ENCODE measurements at regions not wholly inside any gene's neighbourhood (a gene's known extent, or its start where the extent isn't known, plus 50 kb on each side); places are given as distances from the start of the nearest gene placed in this dataset.

DNA sequence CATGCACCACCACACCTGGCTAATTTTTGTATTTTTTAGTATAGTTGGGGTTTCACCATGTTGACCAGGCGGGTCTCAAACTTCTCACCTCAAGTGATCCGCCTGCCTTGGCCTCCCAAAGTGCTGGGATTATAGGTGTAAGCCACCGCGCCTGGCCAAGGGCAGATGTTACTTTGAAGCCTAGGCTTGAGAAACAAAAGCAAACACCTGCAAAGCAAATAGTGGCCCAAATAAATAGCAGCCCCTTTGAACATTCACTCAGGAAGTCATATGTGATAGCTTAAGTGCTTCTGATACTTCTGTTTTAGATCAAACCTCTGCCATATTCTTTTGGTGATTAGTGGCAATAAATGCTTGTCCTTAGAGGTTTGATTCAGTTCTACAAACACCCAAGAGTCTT is 404.5 kb upstream of the SMIM21 start:
- no peak for DNase-seq
- no peaks in the 10 kb centered on the region for H3K36me3 ChIP-seq
- H3K4me1 ChIP-seq, result peaks cover 0 to 7% (median 4%) of the 10 kb centered on the region in 4 donors
- H3K4me3 ChIP-seq, result no peak overlapping the region
- no peak for TF ChIP-seq EP300 (IDR thresholded peaks at IDR 0.05)
- TF ChIP-seq POLR2A (IDR thresholded peaks at IDR 0.05), result no peak
- TF ChIP-seq, protein P1, sequence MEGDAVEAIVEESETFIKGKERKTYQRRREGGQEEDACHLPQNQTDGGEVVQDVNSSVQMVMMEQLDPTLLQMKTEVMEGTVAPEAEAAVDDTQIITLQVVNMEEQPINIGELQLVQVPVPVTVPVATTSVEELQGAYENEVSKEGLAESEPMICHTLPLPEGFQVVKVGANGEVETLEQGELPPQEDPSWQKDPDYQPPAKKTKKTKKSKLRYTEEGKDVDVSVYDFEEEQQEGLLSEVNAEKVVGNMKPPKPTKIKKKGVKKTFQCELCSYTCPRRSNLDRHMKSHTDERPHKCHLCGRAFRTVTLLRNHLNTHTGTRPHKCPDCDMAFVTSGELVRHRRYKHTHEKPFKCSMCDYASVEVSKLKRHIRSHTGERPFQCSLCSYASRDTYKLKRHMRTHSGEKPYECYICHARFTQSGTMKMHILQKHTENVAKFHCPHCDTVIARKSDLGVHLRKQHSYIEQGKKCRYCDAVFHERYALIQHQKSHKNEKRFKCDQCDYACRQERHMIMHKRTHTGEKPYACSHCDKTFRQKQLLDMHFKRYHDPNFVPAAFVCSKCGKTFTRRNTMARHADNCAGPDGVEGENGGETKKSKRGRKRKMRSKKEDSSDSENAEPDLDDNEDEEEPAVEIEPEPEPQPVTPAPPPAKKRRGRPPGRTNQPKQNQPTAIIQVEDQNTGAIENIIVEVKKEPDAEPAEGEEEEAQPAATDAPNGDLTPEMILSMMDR (IDR thresholded peaks at IDR 0.05), result no peak
- TF ChIP-seq POLR2AphosphoS5 (IDR thresholded peaks at IDR 0.05), result no peak
- no peak for ATAC-seq (ENCODE audit: low FRiP score in 2 of 2)
- H3K9me3 ChIP-seq, result no peaks in the 10 kb centered on the region
- WGBS, 2 donors, result 90 to 91% methylated on average over 4 of the region's 4 CpGs
- no peak overlapping the region for H3K27ac ChIP-seq
- no peaks in the 10 kb centered on the region for H3K27me3 ChIP-seq

DNA sequence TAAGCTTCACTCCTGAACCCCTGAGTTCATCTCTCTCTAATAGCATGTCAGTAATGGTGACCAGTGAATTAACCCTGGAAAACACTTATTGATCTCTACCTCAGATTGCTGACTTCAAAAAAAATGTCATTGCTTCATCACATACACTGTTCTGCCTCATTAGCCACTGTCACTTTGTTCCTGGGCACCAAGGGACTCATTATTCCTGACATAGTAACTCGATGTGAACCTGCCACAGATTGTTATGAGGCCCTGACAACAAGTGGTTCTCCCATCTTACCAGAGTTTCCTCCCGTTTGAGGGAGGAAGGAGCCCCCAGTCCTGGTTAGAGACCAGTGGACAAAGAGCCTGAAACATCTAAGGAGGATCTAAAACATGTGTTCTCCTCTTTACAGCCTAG is 403.3 kb upstream of the SMIM21 start:
- Histone ChIP-seq H3K4me1 (peaks cover 0 to 7% (median 4%) of the 10 kb centered on the region in 4 donors), H3K27ac (no peak overlapping the region), H3K27me3 (no peaks in the 10 kb centered on the region), H3K36me3 (no peaks in the 10 kb centered on the region), H3K4me3 (no peak overlapping the region), H3K9me3 (no peaks in the 10 kb centered on the region)
- no peak for ATAC-seq (ENCODE audit: low FRiP score in 2 of 2)
- DNase-seq, result no peak
- TF ChIP-seq POLR2AphosphoS5 (IDR thresholded peaks at IDR 0.05) (no peak), EP300 (IDR thresholded peaks at IDR 0.05) (no peak), POLR2A (IDR thresholded peaks at IDR 0.05) (no peak)
- TF ChIP-seq, protein P1 (IDR thresholded peaks at IDR 0.05), result no peak
- 65 to 78% methylated on average over 2 of the region's 2 CpGs for WGBS, 2 donors

DNA sequence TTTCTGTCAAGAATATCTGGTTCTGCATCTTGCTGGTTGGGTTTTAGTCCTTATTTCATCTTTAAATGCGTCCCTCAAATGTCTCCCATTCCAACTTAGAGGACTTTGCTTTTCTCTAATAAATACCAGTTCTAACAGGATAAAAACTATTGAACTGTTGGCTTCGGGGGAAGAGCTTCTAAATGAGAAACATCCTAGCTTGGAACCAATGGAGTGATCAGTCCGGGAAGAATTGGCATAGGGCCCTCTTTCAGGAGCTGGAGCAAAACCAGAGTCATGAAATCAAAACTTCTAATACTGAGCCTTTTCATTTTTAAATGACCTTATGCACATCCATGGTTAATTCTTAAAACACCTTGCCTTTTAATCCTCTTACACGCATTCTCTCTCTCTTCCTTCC is 401.6 kb upstream of the SMIM21 start:
- H3K9me3 ChIP-seq, result no peaks in the 10 kb centered on the region
- WGBS, 2 donors, result 68 to 85% methylated on average over 4 of the region's 4 CpGs
- no peak for ATAC-seq (ENCODE audit: low FRiP score in 2 of 2)
- H3K27me3 ChIP-seq, result no peaks in the 10 kb centered on the region
- no peaks in the 10 kb centered on the region for H3K36me3 ChIP-seq
- H3K4me1 ChIP-seq, result peaks cover 0 to 7% (median 4%) of the 10 kb centered on the region in 4 donors
- no peak for DNase-seq
- no peak overlapping the region for H3K27ac ChIP-seq
- H3K4me3 ChIP-seq, result no peak overlapping the region
- TF ChIP-seq, protein P1 (IDR thresholded peaks at IDR 0.05), result no peak
- no peak for TF ChIP-seq EP300 (IDR thresholded peaks at IDR 0.05)
- no peak for TF ChIP-seq POLR2AphosphoS5 (IDR thresholded peaks at IDR 0.05)
- no peak for TF ChIP-seq POLR2A (IDR thresholded peaks at IDR 0.05)

DNA sequence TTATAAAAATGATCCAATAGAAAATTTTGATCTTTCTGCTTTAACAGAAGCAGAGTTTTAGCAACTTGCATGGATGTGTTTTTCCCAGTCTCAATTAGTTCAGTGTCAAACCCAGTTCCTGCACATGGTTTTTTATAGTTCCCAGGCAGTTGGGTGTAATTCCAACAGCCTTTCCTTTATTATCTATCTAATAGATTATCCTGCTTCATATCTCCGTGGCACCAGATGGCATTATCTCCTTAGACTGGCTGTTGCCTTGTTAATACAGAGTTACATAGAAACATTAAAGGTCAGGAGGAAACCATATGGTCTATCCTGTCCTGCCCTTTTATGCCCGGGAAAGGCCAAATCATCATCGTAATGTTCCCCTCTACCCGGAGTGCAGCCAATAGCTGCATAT is 400.9 kb upstream of the SMIM21 start:
- no peak for DNase-seq

More for the DNA sequence above, 400.9 kb upstream of the SMIM21 start:
- Histone ChIP-seq H3K27ac (peak overlapping the region in 1 of 4 donors; percentile 22), H3K9me3 (no peaks in the 10 kb centered on the region), H3K36me3 (no peaks in the 10 kb centered on the region), H3K4me3 (no peak overlapping the region), H3K27me3 (no peaks in the 10 kb centered on the region), H3K4me1 (peaks cover 0 to 7% (median 4%) of the 10 kb centered on the region in 4 donors)
- 47 to 62% methylated on average over 4 of the region's 4 CpGs for WGBS, 2 donors
- TF ChIP-seq EP300 (IDR thresholded peaks at IDR 0.05) (no peak), POLR2AphosphoS5 (IDR thresholded peaks at IDR 0.05) (no peak), POLR2A (IDR thresholded peaks at IDR 0.05) (no peak)
- TF ChIP-seq, protein P1 (IDR thresholded peaks at IDR 0.05), result no peak
- ATAC-seq (ENCODE audit: low FRiP score in 2 of 2), result no peak
